Activated B cell treated with CpG ODN at 0.5 μM for 24 hours (primary cell): ENCODE measurements at regions not wholly inside any gene's neighbourhood (a gene's known extent, or its start where the extent isn't known, plus 50 kb on each side); places are given as distances from the start of the nearest gene placed in this dataset.

Source experiments
- ATAC-seq: fragments of 200-7000 bp; cut with Tn5 transposase; one replicate; pipeline ENCODE4 v1.10.0; 2021; ENCODE audit warnings: low read depth, mild to moderate bottlenecking, moderate library complexity
- CTCF ChIA-PET: fragments of 350-600 bp; sonication (Branson Sonifier 250); formaldehyde crosslinking; loops from one replicate; lab custom pipeline; 2021; ENCODE audit warnings: antibody characterized with exemption; lab: Charles Lee
- POLR2A ChIA-PET: fragments of 350-600 bp; sonication (Branson Sonifier 250); formaldehyde crosslinking; loops from one replicate; lab custom pipeline; 2021; ENCODE audit warnings: antibody characterized with exemption; lab: Charles Lee
- DNase-seq: peaks from one replicate; pipeline ENCODE4 v3.0.0; 2022
- H3K27ac Mint-ChIP-seq: one replicate; pipeline ENCODE4 v1.8.0; 2020; ENCODE audit warnings: mixed read lengths
- H3K27me3 Mint-ChIP-seq: one replicate; pipeline ENCODE4 v1.8.0; 2021; ENCODE audit warnings: mixed read lengths
- H3K36me3 Mint-ChIP-seq: one replicate; pipeline ENCODE4 v1.8.0; 2021; ENCODE audit warnings: low read depth, mixed read lengths
- H3K4me1 Mint-ChIP-seq: one replicate; pipeline ENCODE4 v1.8.0; 2021; ENCODE audit warnings: mixed read lengths
- H3K4me3 Mint-ChIP-seq: one replicate; pipeline ENCODE4 v1.8.0; 2020; ENCODE audit warnings: mild to moderate bottlenecking, mixed read lengths
- H3K9me3 Mint-ChIP-seq: one replicate; pipeline ENCODE4 v1.8.0; 2020; ENCODE audit warnings: mixed read lengths
- CTCF ChIP-seq: fragments of 200-600 bp; IDR thresholded peaks from one replicate; pipeline ENCODE4 v1.8.0; 2022; ENCODE audit warnings: antibody characterized with exemption, mild to moderate bottlenecking
- intact Hi-C: fragments of 100-400 bp; cut with micrococcal nuclease; formaldehyde crosslinking; loops from one replicate; pipeline ENCODE4 v1.15.1; 2024

GRCh38 chr9:82524407-82524806, 535.8 kb downstream of the SPATA31D1 start:
- ChIA-PET POLR2A (no interaction called here), CTCF (no interaction called here)
- no peak for DNase-seq
- TF ChIP-seq CTCF, result no peak
- no peak overlapping the region for H3K27ac Mint-ChIP-seq
- no peaks in the 10 kb centered on the region for H3K27me3 Mint-ChIP-seq
- H3K36me3 Mint-ChIP-seq, result no peaks in the 10 kb centered on the region
- peaks cover 11% of the 10 kb centered on the region for H3K9me3 Mint-ChIP-seq
- intact Hi-C loops, result no loop called here
- H3K4me1 Mint-ChIP-seq, result no peaks in the 10 kb centered on the region
- no peak for ATAC-seq
- H3K4me3 Mint-ChIP-seq, result no peak overlapping the region

- Mint-ChIP-seq H3K36me3 (no peaks in the 10 kb centered on the region), H3K9me3 (peaks cover 11% of the 10 kb centered on the region), H3K4me3 (no peak overlapping the region), H3K27me3 (no peaks in the 10 kb centered on the region), H3K4me1 (no peaks in the 10 kb centered on the region), H3K27ac (no peak overlapping the region)
- ATAC-seq, result no peak
- no peak for DNase-seq
- intact Hi-C loops, result no loop called here
- ChIA-PET POLR2A (no interaction called here), CTCF (no interaction called here)
- TF ChIP-seq CTCF, result no peak
Observed at GRCh38 chr9:82526577-82526976, 536.4 kb downstream of the RASEF start.

- Mint-ChIP-seq H3K4me1 (no peaks in the 10 kb centered on the region), H3K27me3 (no peaks in the 10 kb centered on the region), H3K4me3 (no peak overlapping the region), H3K9me3 (peaks cover 7% of the 10 kb centered on the region), H3K27ac (no peak overlapping the region), H3K36me3 (no peaks in the 10 kb centered on the region)
- POLR2A ChIA-PET, result no interaction called here
- no peak for TF ChIP-seq CTCF
- CTCF ChIA-PET, result no interaction called here
- intact Hi-C loops, result no loop called here
- ATAC-seq (no peak), DNase-seq (no peak)
Observed at GRCh38 chr9:82531795-82532194, 531.1 kb downstream of the RASEF start.

GRCh38 chr9:82532504-82533180, 530.3 kb downstream of the RASEF start:
- no peak for ATAC-seq
- Mint-ChIP-seq H3K27ac (no peak overlapping the region), H3K4me3 (no peak overlapping the region), H3K36me3 (no peaks in the 10 kb centered on the region), H3K4me1 (no peaks in the 10 kb centered on the region), H3K9me3 (no peaks in the 10 kb centered on the region), H3K27me3 (no peaks in the 10 kb centered on the region)
- no peak for TF ChIP-seq CTCF
- ChIA-PET CTCF (no interaction called here), POLR2A (no interaction called here)
- no peak for DNase-seq
- intact Hi-C loops, result no loop called here

- DNase-seq, result no peak
- Mint-ChIP-seq H3K27ac (no peak overlapping the region), H3K27me3 (no peaks in the 10 kb centered on the region), H3K36me3 (no peaks in the 10 kb centered on the region), H3K9me3 (no peaks in the 10 kb centered on the region), H3K4me1 (no peaks in the 10 kb centered on the region), H3K4me3 (no peak overlapping the region)
- no peak for TF ChIP-seq CTCF
- intact Hi-C loops, result no loop called here
- CTCF ChIA-PET, result no interaction called here
- no peak for ATAC-seq
- POLR2A ChIA-PET, result no interaction called here
Observed at GRCh38 chr9:82535432-82535998, 527.4 kb downstream of the RASEF start.
